ENCODE measurements at regions not wholly inside any gene's neighbourhood (a gene's known extent, or its start where the extent isn't known, plus 50 kb on each side); places are given as distances from the start of the nearest gene placed in this dataset.

DNA sequence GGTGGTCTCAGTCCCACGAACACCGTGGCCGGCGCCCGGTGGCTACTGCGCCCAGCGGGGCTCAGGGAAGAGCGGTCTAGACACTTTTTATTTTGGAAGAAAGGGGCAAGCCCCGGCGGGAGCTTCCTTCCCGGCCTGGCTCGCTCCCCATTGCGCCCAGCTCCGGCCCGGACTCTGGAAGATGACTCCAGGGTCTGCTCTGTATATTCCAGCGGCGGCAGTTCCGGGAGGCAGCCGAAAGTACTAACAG is 225.1 kb upstream of the CRY1 start:
- Histone ChIP-seq H4K20me1 (ENCODE audit: insufficient read depth, low read length) (no peaks in the 10 kb centered on the region), H3K79me2 (ENCODE audit: insufficient read depth, low read length) (no peaks in the 10 kb centered on the region), H3K9me3 (ENCODE audit: low read depth, low read length) (no peaks in the 10 kb centered on the region), H3K27me3 (ENCODE audit: insufficient read depth, low read length) (peaks cover 71% of the 10 kb centered on the region), H3K4me3 (ENCODE audit: insufficient read depth, low read length) (peak overlapping the region; percentile 56), H3K36me3 (ENCODE audit: insufficient read depth, low read length) (no peaks in the 10 kb centered on the region), H3K4me2 (ENCODE audit: insufficient read depth, low read length) (peak overlapping the region; percentile 77), H2AFZ (ENCODE audit: low read length) (no peak overlapping the region), H3K4me1 (ENCODE audit: insufficient read depth, low read length) (peaks cover 4% of the 10 kb centered on the region), H3K27ac (ENCODE audit: low read depth, low read length) (no peak overlapping the region)
- peak; percentile 88 for DNase-seq (ENCODE audit: insufficient read length, low spot score, missing footprints)
- TF ChIP-seq, protein P1, sequence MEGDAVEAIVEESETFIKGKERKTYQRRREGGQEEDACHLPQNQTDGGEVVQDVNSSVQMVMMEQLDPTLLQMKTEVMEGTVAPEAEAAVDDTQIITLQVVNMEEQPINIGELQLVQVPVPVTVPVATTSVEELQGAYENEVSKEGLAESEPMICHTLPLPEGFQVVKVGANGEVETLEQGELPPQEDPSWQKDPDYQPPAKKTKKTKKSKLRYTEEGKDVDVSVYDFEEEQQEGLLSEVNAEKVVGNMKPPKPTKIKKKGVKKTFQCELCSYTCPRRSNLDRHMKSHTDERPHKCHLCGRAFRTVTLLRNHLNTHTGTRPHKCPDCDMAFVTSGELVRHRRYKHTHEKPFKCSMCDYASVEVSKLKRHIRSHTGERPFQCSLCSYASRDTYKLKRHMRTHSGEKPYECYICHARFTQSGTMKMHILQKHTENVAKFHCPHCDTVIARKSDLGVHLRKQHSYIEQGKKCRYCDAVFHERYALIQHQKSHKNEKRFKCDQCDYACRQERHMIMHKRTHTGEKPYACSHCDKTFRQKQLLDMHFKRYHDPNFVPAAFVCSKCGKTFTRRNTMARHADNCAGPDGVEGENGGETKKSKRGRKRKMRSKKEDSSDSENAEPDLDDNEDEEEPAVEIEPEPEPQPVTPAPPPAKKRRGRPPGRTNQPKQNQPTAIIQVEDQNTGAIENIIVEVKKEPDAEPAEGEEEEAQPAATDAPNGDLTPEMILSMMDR (IDR thresholded peaks at IDR 0.05; ENCODE audit: extremely low read depth, low read depth, low read length): no peak

DNA sequence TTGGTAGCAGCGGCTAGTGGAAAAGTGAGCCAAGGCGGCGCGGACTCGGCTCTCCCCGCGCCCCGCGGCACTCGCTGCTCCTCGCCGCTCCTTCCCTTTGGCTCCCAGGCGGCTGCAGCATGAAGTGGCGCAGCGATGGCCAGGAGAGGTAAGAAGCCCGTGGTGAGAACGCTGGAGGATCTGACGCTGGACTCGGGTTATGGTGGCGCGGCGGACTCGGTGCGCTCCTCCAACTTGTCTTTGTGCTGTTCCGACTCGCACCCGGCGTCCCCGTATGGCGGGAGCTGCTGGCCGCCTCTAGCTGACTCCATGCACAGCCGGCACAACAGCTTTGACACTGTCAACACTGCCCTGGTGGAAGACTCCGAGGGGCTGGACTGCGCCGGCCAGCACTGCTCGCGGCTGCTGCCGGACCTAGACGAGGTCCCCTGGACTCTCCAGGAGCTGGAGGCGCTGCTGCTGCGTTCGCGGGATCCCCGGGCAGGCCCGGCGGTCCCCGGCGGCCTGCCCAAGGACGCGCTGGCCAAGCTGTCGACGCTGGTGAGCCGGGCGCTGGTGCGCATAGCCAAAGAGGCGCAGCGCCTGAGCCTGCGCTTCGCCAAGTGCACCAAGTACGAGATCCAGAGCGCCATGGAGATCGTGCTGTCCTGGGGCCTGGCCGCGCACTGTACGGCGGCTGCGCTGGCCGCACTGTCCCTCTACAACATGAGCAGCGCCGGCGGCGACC is 225.6 kb upstream of the CRY1 start:
- H3K36me3 ChIP-seq (ENCODE audit: insufficient read depth, low read length): no peaks in the 10 kb centered on the region
- TF ChIP-seq, protein P1 (IDR thresholded peaks at IDR 0.05; ENCODE audit: extremely low read depth, low read depth, low read length): no peak
- DNase-seq (ENCODE audit: insufficient read length, low spot score, missing footprints): peak; percentile 76
- H3K79me2 ChIP-seq (ENCODE audit: insufficient read depth, low read length): no peaks in the 10 kb centered on the region
- peaks cover 4% of the 10 kb centered on the region for H3K4me1 ChIP-seq (ENCODE audit: insufficient read depth, low read length)
- peak overlapping the region; percentile 77 for H3K4me2 ChIP-seq (ENCODE audit: insufficient read depth, low read length)
- peaks cover 74% of the 10 kb centered on the region for H3K27me3 ChIP-seq (ENCODE audit: insufficient read depth, low read length)
- no peaks in the 10 kb centered on the region for H3K9me3 ChIP-seq (ENCODE audit: low read depth, low read length)
- no peak overlapping the region for H3K27ac ChIP-seq (ENCODE audit: low read depth, low read length)
- no peak overlapping the region for H2AFZ ChIP-seq (ENCODE audit: low read length)
- H4K20me1 ChIP-seq (ENCODE audit: insufficient read depth, low read length): no peaks in the 10 kb centered on the region
- peak overlapping the region; percentile 56 for H3K4me3 ChIP-seq (ENCODE audit: insufficient read depth, low read length)

GRCh38 chr12:107319533-107320032 is 226.2 kb upstream of the CRY1 start:
- Histone ChIP-seq H3K4me1 (ENCODE audit: insufficient read depth, low read length) (peaks cover 4% of the 10 kb centered on the region), H2AFZ (ENCODE audit: low read length) (no peak overlapping the region), H3K27ac (ENCODE audit: low read depth, low read length) (no peak overlapping the region), H3K36me3 (ENCODE audit: insufficient read depth, low read length) (no peaks in the 10 kb centered on the region), H4K20me1 (ENCODE audit: insufficient read depth, low read length) (no peaks in the 10 kb centered on the region), H3K79me2 (ENCODE audit: insufficient read depth, low read length) (no peaks in the 10 kb centered on the region), H3K4me3 (ENCODE audit: insufficient read depth, low read length) (peak overlapping the region; percentile 56), H3K27me3 (ENCODE audit: insufficient read depth, low read length) (peaks cover 68% of the 10 kb centered on the region), H3K4me2 (ENCODE audit: insufficient read depth, low read length) (peak overlapping the region; percentile 77), H3K9me3 (ENCODE audit: low read depth, low read length) (no peaks in the 10 kb centered on the region)
- TF ChIP-seq, protein P1 (IDR thresholded peaks at IDR 0.05; ENCODE audit: extremely low read depth, low read depth, low read length): no peak
- DNase-seq (ENCODE audit: insufficient read length, low spot score, missing footprints): peak; percentile 48

GRCh38 chr12:107320033-107320928 is 226.9 kb upstream of the CRY1 start:
- Histone ChIP-seq H3K79me2 (ENCODE audit: insufficient read depth, low read length) (no peaks in the 10 kb centered on the region), H4K20me1 (ENCODE audit: insufficient read depth, low read length) (no peaks in the 10 kb centered on the region), H3K27me3 (ENCODE audit: insufficient read depth, low read length) (peaks cover 64% of the 10 kb centered on the region), H2AFZ (ENCODE audit: low read length) (no peak overlapping the region), H3K36me3 (ENCODE audit: insufficient read depth, low read length) (no peaks in the 10 kb centered on the region), H3K27ac (ENCODE audit: low read depth, low read length) (no peak overlapping the region), H3K4me2 (ENCODE audit: insufficient read depth, low read length) (peak overlapping the region; percentile 45), H3K4me1 (ENCODE audit: insufficient read depth, low read length) (peaks cover 4% of the 10 kb centered on the region), H3K4me3 (ENCODE audit: insufficient read depth, low read length) (peak overlapping the region; percentile 7), H3K9me3 (ENCODE audit: low read depth, low read length) (no peaks in the 10 kb centered on the region)
- peak; percentile 94 for DNase-seq (ENCODE audit: insufficient read length, low spot score, missing footprints)
- TF ChIP-seq, protein P1 (IDR thresholded peaks at IDR 0.05; ENCODE audit: extremely low read depth, low read depth, low read length): no peak
